MCF 10A (cell line): ENCODE measurements at regions not wholly inside any gene's neighbourhood (a gene's known extent, or its start where the extent isn't known, plus 50 kb on each side); places are given as distances from the start of the nearest gene placed in this dataset.

Source experiments
- BruUV-seq: library from RNA; stranded (reverse); fragments of 400-500 nt; replicated peaks from 2 replicates; lab custom pipeline; 2021; lab: Mats Ljungman, UMichigan
- CTCF ChIA-PET: fragments of 300-600 bp; sonication (Branson Sonifier 250); formaldehyde crosslinking; extraction: SDS; loops from one replicate; lab custom pipeline; 2021; ENCODE audit warnings: antibody characterized with exemption, inconsistent platforms; lab: Yijun Ruan, JAX
- POLR2A ChIA-PET: fragments of 300-600, 350-650 bp; sonication (Branson Sonifier 250); formaldehyde crosslinking; extraction: SDS; loops from one replicate; lab custom pipeline; 2020; ENCODE audit warnings: antibody characterized with exemption, inconsistent platforms; lab: Yijun Ruan, JAX
- DNase-seq: peaks from one replicate; pipeline ENCODE4 v3.0.0-alpha.2; 2018; ENCODE audit not compliant: unreplicated experiment
- H3K27ac Mint-ChIP-seq: one replicate; pipeline ENCODE4 v1.8.0; 2022; ENCODE audit warnings: mild to moderate bottlenecking, low read depth, mixed read lengths; ENCODE audit not compliant: unreplicated experiment
- H3K27me3 Mint-ChIP-seq: one replicate; pipeline ENCODE4 v1.8.0; 2022; ENCODE audit warnings: mixed read lengths; ENCODE audit not compliant: insufficient read depth, unreplicated experiment
- H3K36me3 Mint-ChIP-seq: one replicate; pipeline ENCODE4 v1.8.0; 2022; ENCODE audit warnings: mild to moderate bottlenecking, moderate library complexity, mixed read lengths; ENCODE audit not compliant: insufficient read depth, unreplicated experiment
- H3K4me1 Mint-ChIP-seq: one replicate; pipeline ENCODE4 v1.8.0; 2022; ENCODE audit warnings: mixed read lengths; ENCODE audit not compliant: insufficient read depth, unreplicated experiment
- H3K4me3 Mint-ChIP-seq: one replicate; pipeline ENCODE4 v1.8.0; 2022; ENCODE audit warnings: mild to moderate bottlenecking, moderate library complexity, mixed read lengths; ENCODE audit not compliant: unreplicated experiment
- H3K9me3 Mint-ChIP-seq: one replicate; pipeline ENCODE4 v1.8.0; 2022; ENCODE audit warnings: mixed read lengths; ENCODE audit not compliant: unreplicated experiment
- intact Hi-C: fragments of 100-400 bp; cut with micrococcal nuclease; formaldehyde crosslinking; loops from 2 replicates; pipeline ENCODE4 v1.14.1; 2022
- TF ChIP-seq, protein P1 (sequence below): fragments of 200-600 bp; IDR thresholded peaks from one replicate; pipeline ENCODE4 v1.8.0; 2022; ENCODE audit warnings: antibody characterized with exemption, mild to moderate bottlenecking; ENCODE audit not compliant: unreplicated experiment

DNA sequence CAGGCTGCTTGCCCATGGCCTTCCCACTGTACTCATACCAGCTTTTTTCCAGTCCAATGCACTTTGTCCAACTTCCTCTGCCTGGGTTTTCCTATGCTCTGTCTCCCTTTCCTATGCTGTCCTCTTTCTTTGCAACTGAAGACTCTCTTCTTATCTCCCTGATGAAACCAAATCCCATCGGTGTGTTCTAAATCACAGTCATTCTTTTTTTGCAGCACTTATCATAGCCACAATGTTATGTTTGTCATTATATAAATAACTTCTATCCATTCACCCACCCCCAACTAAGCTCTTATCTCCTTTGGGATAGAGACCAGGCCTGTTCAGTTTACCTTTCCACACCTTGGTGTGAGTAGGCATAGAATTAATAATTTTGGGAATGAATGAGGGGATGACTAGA lies 121.0 kb downstream of the GPX5 start:
- H3K9me3 Mint-ChIP-seq, result no peaks in the 10 kb centered on the region
- CTCF ChIA-PET, result no interaction called here
- POLR2A ChIA-PET, result interaction anchor here (1.0 to 1.6 kb wide), 3 partner anchors 11 to 60 kb away, joined by 4 to 5 read pairs (median 5); a partner anchor contains a TSS

DNA sequence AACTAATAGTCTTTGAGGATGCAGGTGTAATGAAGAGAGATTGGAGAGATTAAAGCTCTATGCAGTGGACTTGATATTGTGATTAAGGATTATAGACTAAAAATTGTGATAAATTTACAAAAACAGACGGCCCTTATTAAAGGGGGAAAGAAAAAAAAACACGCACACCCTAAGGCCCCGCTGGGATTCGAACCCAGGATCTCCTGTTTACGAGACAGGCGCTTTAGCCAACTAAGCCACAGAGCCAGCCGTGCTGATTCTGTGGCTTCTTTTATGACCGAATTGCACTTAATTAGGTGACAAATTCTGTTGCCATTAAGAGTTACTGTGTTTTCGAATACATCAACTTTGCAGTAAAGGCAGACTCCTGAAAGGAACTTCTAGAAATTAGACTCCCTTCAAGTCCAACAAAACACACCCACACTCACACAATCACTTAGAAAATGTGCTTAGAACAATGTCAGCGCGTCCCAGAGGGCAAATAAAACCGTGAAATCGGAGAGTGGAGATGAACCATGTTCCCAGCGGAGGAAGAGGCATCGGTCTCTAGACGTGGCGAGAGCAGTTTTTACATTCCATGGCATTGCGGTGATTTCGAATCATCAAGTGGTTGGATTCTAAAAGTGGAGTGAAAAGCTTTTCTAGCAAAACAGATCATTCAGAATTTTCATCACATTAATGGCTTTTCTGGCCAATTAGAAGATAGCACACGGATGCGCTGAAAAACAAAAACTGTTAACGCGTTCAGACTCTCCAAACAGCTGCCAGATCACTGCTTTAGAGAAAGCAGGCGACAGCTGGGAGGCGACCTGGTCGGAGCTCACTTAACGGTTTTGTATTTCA lies 122.6 kb downstream of the GPX5 start:
- ChIA-PET CTCF (interaction anchor here (1.0 to 1.1 kb wide), 2 partner anchors 26 to 189 kb away, joined by 3 to 5 read pairs; no protein-coding TSS in a partner anchor), POLR2A (interaction anchor here (0.5 to 1.7 kb wide), 13 partner anchors 16 to 1416 kb away, joined by 3 to 6 read pairs (median 3); a partner anchor contains a TSS)
- peak overlapping the region; percentile 96 for H3K4me3 Mint-ChIP-seq
- TF ChIP-seq, protein P1, sequence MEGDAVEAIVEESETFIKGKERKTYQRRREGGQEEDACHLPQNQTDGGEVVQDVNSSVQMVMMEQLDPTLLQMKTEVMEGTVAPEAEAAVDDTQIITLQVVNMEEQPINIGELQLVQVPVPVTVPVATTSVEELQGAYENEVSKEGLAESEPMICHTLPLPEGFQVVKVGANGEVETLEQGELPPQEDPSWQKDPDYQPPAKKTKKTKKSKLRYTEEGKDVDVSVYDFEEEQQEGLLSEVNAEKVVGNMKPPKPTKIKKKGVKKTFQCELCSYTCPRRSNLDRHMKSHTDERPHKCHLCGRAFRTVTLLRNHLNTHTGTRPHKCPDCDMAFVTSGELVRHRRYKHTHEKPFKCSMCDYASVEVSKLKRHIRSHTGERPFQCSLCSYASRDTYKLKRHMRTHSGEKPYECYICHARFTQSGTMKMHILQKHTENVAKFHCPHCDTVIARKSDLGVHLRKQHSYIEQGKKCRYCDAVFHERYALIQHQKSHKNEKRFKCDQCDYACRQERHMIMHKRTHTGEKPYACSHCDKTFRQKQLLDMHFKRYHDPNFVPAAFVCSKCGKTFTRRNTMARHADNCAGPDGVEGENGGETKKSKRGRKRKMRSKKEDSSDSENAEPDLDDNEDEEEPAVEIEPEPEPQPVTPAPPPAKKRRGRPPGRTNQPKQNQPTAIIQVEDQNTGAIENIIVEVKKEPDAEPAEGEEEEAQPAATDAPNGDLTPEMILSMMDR, result no peak
- no TSS peak for BruUV-seq
- intact Hi-C loops, result loop anchor here (2.0 kb wide), 1 partner anchor 49 kb away; no protein-coding TSS in a partner anchor
- peak overlapping the region; percentile 74 for H3K27ac Mint-ChIP-seq
- H3K36me3 Mint-ChIP-seq, result peaks cover 10% of the 10 kb centered on the region
- no peaks in the 10 kb centered on the region for H3K27me3 Mint-ChIP-seq
- H3K4me1 Mint-ChIP-seq, result peaks cover 6% of the 10 kb centered on the region
- peak; percentile 84 for DNase-seq
- no peaks in the 10 kb centered on the region for H3K9me3 Mint-ChIP-seq

More for the DNA sequence above, 121.0 kb downstream of the GPX5 start:
- intact Hi-C loops, result no loop called here
- Mint-ChIP-seq H3K4me1 (peaks cover 6% of the 10 kb centered on the region), H3K27ac (no peak overlapping the region), H3K4me3 (no peak overlapping the region), H3K36me3 (peaks cover 14% of the 10 kb centered on the region), H3K27me3 (no peaks in the 10 kb centered on the region)
- no peak for DNase-seq
- TF ChIP-seq, protein P1, result no peak
- BruUV-seq, result no TSS peak

DNA sequence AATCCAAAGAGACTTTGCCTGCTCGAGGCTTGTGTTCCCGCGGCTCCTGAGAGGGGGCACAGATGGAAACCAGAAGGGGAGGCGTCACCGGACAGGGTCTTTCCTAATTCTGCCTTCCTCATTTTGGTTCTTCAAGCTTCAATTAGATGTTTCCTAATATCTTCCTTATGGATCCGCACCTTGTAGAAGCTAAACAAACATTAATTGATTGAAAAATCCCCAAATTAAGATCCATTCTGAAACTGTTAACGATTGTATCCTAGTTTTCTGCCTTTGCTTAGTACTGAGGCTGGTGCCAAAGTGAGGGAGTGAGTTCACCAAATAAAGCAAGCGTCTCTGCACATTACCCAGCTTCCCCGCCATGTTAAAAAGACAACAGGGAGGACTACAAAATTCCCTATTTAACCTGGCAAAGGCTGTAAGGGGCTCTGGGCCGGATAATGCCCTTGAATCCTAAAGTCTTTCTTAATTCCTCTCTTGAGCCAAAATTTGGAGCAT lies 123.2 kb downstream of the GPX5 start:
- CTCF ChIA-PET, result interaction anchor here (1.0 to 1.1 kb wide), 2 partner anchors 25 to 188 kb away, joined by 3 to 5 read pairs; no protein-coding TSS in a partner anchor
- H3K27ac Mint-ChIP-seq, result peak overlapping the region; percentile 74

More for the DNA sequence above, 123.2 kb downstream of the GPX5 start:
- H3K27me3 Mint-ChIP-seq, result no peaks in the 10 kb centered on the region
- intact Hi-C loops, result loop anchor here (2.0 kb wide), 1 partner anchor 50 kb away; no protein-coding TSS in a partner anchor
- H3K36me3 Mint-ChIP-seq, result peaks cover 7% of the 10 kb centered on the region
- DNase-seq, result peak; percentile 14
- BruUV-seq, result no TSS peak
- TF ChIP-seq, protein P1, result no peak
- POLR2A ChIA-PET, result interaction anchor here (0.5 to 1.7 kb wide), 11 partner anchors 17 to 161 kb away, joined by 3 to 6 read pairs (median 3); a partner anchor contains a TSS
- H3K9me3 Mint-ChIP-seq, result no peaks in the 10 kb centered on the region
- peaks cover 5% of the 10 kb centered on the region for H3K4me1 Mint-ChIP-seq
- H3K4me3 Mint-ChIP-seq, result peak overlapping the region; percentile 96
